Adipocyte (in vitro differentiated cells): ENCODE measurements at regions not wholly inside any gene's neighbourhood (a gene's known extent, or its start where the extent isn't known, plus 50 kb on each side); places are given as distances from the start of the nearest gene placed in this dataset.
A peak's percentile ranks its signal among the peaks of the same experiment; 100 is the strongest.

Experiments used
- DNase-seq: peaks from one replicate; pipeline ENCODE4 v3.0.0-alpha.2; 2015; ENCODE audit warnings: low read depth
- H3K27me3 ChIP-seq: replicated peaks from 2 replicates; pipeline ENCODE4 v1.7.0; 2013; ENCODE audit warnings: mild to moderate bottlenecking, low read length, moderate library complexity; ENCODE audit not compliant: control insufficient read depth, insufficient read depth
- H3K36me3 ChIP-seq: 2 replicates; pipeline ENCODE4 v1.7.0; 2013; ENCODE audit warnings: low read length, mild to moderate bottlenecking, moderate library complexity; ENCODE audit not compliant: control insufficient read depth, insufficient read depth, severe bottlenecking
- H3K4me1 ChIP-seq: 2 replicates; pipeline ENCODE4 v1.7.0; 2013; ENCODE audit warnings: mild to moderate bottlenecking, low read length, moderate library complexity; ENCODE audit not compliant: control insufficient read depth, insufficient read depth
- H3K4me3 ChIP-seq: 2 replicates; pipeline ENCODE4 v1.7.0; 2013; ENCODE audit warnings: mild to moderate bottlenecking, low read length, moderate library complexity
- H3K9ac ChIP-seq: 2 replicates; pipeline ENCODE4 v1.7.0; 2013; ENCODE audit warnings: mild to moderate bottlenecking, low read length, moderate library complexity
- H3K9me3 ChIP-seq: 2 replicates; pipeline ENCODE4 v1.7.0; 2013; ENCODE audit warnings: mild to moderate bottlenecking, low read length, moderate library complexity; ENCODE audit not compliant: control insufficient read depth

GRCh38 chr5:73253047-73253660, 80.2 kb downstream of the TMEM174 start:
- H3K4me3 ChIP-seq = no peak overlapping the region
- no peaks in the 10 kb centered on the region for H3K4me1 ChIP-seq
- H3K9ac ChIP-seq = no peak overlapping the region
- peaks cover 11% of the 10 kb centered on the region for H3K9me3 ChIP-seq
- H3K27me3 ChIP-seq = peaks cover 17% of the 10 kb centered on the region
- DNase-seq = no peak
- no peaks in the 10 kb centered on the region for H3K36me3 ChIP-seq

GRCh38 chr5:73250645-73251044, 77.7 kb downstream of the TMEM174 start:
- Histone ChIP-seq H3K4me3 (no peak overlapping the region), H3K9ac (no peak overlapping the region), H3K9me3 (no peaks in the 10 kb centered on the region), H3K36me3 (no peaks in the 10 kb centered on the region), H3K27me3 (peaks cover 29% of the 10 kb centered on the region), H3K4me1 (no peaks in the 10 kb centered on the region)
- no peak for DNase-seq

- Histone ChIP-seq H3K36me3 (no peaks in the 10 kb centered on the region), H3K9ac (no peak overlapping the region), H3K4me3 (no peak overlapping the region), H3K27me3 (peaks cover 34% of the 10 kb centered on the region), H3K9me3 (peaks cover 4% of the 10 kb centered on the region), H3K4me1 (no peaks in the 10 kb centered on the region)
- DNase-seq = no peak
These were observed 69.7 kb downstream of the TMEM174 start for GRCh38 chr5:73242735-73243134.

GRCh38 chr5:73238873-73239272, 65.9 kb downstream of the TMEM174 start:
- Histone ChIP-seq H3K9me3 (peaks cover 4% of the 10 kb centered on the region), H3K27me3 (peaks cover 24% of the 10 kb centered on the region), H3K36me3 (no peaks in the 10 kb centered on the region), H3K4me3 (no peak overlapping the region), H3K9ac (no peak overlapping the region), H3K4me1 (peaks cover under 1% of the 10 kb centered on the region)
- no peak for DNase-seq

- Histone ChIP-seq H3K9me3 (no peaks in the 10 kb centered on the region), H3K27me3 (peaks cover 46% of the 10 kb centered on the region), H3K4me1 (peaks cover 4% of the 10 kb centered on the region), H3K9ac (no peak overlapping the region), H3K36me3 (no peaks in the 10 kb centered on the region), H3K4me3 (no peak overlapping the region)
- no peak for DNase-seq
These were observed 63.6 kb downstream of the TMEM174 start for GRCh38 chr5:73236541-73237128.

- Histone ChIP-seq H3K9ac (no peak overlapping the region), H3K4me1 (peaks cover 4% of the 10 kb centered on the region), H3K4me3 (no peak overlapping the region), H3K36me3 (no peaks in the 10 kb centered on the region), H3K27me3 (peaks cover 47% of the 10 kb centered on the region), H3K9me3 (peaks cover 1% of the 10 kb centered on the region)
- DNase-seq = no peak
These were observed 61.2 kb downstream of the TMEM174 start for GRCh38 chr5:73234204-73234555.

- Histone ChIP-seq H3K9ac (peak overlapping the region; percentile 42), H3K9me3 (peaks cover 3% of the 10 kb centered on the region), H3K4me3 (peak overlapping the region; percentile 74), H3K4me1 (peaks cover 4% of the 10 kb centered on the region), H3K27me3 (peaks cover 42% of the 10 kb centered on the region), H3K36me3 (no peaks in the 10 kb centered on the region)
- peak; percentile 20 for DNase-seq
These were observed 60.6 kb downstream of the TMEM174 start for GRCh38 chr5:73233461-73234203.

- H3K4me1 ChIP-seq = peaks cover 4% of the 10 kb centered on the region
- peak overlapping the region; percentile 74 for H3K4me3 ChIP-seq
- peaks cover 38% of the 10 kb centered on the region for H3K27me3 ChIP-seq
- no peaks in the 10 kb centered on the region for H3K36me3 ChIP-seq
- peaks cover 3% of the 10 kb centered on the region for H3K9me3 ChIP-seq
- no peak for DNase-seq
- no peak overlapping the region for H3K9ac ChIP-seq
These were observed 60.1 kb downstream of the TMEM174 start for GRCh38 chr5:73233053-73233460.

GRCh38 chr5:73232266-73233041, 59.5 kb downstream of the TMEM174 start:
- Histone ChIP-seq H3K36me3 (no peaks in the 10 kb centered on the region), H3K9ac (no peak overlapping the region), H3K4me1 (peaks cover 4% of the 10 kb centered on the region), H3K4me3 (no peak overlapping the region), H3K27me3 (peaks cover 38% of the 10 kb centered on the region), H3K9me3 (peaks cover 3% of the 10 kb centered on the region)
- DNase-seq = no peak

- no peak for DNase-seq
- peaks cover 4% of the 10 kb centered on the region for H3K4me1 ChIP-seq
- H3K27me3 ChIP-seq = peaks cover 42% of the 10 kb centered on the region
- no peaks in the 10 kb centered on the region for H3K36me3 ChIP-seq
- H3K9me3 ChIP-seq = peaks cover 3% of the 10 kb centered on the region
- H3K4me3 ChIP-seq = no peak overlapping the region
- H3K9ac ChIP-seq = no peak overlapping the region
These were observed 58.3 kb downstream of the TMEM174 start for GRCh38 chr5:73231246-73231778.
